ENCODE measurements at regions not wholly inside any gene's neighbourhood (a gene's known extent, or its start where the extent isn't known, plus 50 kb on each side); places are given as distances from the start of the nearest gene placed in this dataset.

- no peak for DNase-seq
Observed at GRCh38 chr22:48705917-48706605, 1121.6 kb downstream of the BRD1 start.

- DNase-seq: no peak
Observed at GRCh38 chr22:48705159-48705916, 1122.3 kb downstream of the BRD1 start.

GRCh38 chr22:48704335-48704734, 1123.3 kb downstream of the BRD1 start:
- DNase-seq: no peak

GRCh38 chr22:48703265-48703941, 1124.3 kb downstream of the BRD1 start:
- DNase-seq: no peak

- DNase-seq: no peak
Observed at GRCh38 chr22:48702573-48703264, 1125.0 kb downstream of the BRD1 start.

GRCh38 chr22:48701296-48702030, 1126.2 kb downstream of the BRD1 start:
- no peak for DNase-seq

- no peak for DNase-seq
Observed at GRCh38 chr22:48700566-48701295, 1126.9 kb downstream of the BRD1 start.

GRCh38 chr22:48700180-48700565, 1127.5 kb downstream of the BRD1 start:
- DNase-seq: no peak

- DNase-seq: no peak
Observed at GRCh38 chr22:48699511-48699910, 1128.2 kb downstream of the BRD1 start.

- DNase-seq: no peak
Observed at GRCh38 chr22:48698618-48699017, 1129.1 kb downstream of the BRD1 start.

- DNase-seq: no peak
Observed at GRCh38 chr22:48697694-48698276, 1129.9 kb downstream of the BRD1 start.

GRCh38 chr22:48697223-48697622, 1130.5 kb downstream of the BRD1 start:
- no peak for DNase-seq

- no peak for DNase-seq
Observed at GRCh38 chr22:48696371-48696770, 1131.3 kb downstream of the BRD1 start.

GRCh38 chr22:48695731-48696305, 1131.9 kb downstream of the BRD1 start:
- no peak for DNase-seq

GRCh38 chr22:48695251-48695650, 1132.4 kb downstream of the BRD1 start:
- no peak for DNase-seq

GRCh38 chr22:48694296-48694883, 1133.3 kb downstream of the BRD1 start:
- no peak for DNase-seq

GRCh38 chr22:48693377-48694135, 1134.1 kb downstream of the BRD1 start:
- no peak for DNase-seq

- DNase-seq: no peak
Observed at GRCh38 chr22:48692734-48693376, 1134.8 kb downstream of the BRD1 start.

- DNase-seq: no peak
Observed at GRCh38 chr22:48691431-48691851, 1136.2 kb downstream of the BRD1 start.

All from activated T-cell treated with anti-CD3 and anti-CD28 coated beads, Interleukin-2, amount 50 U/mL, for 48 hours (primary cell).